K562 (cell line): ENCODE measurements at regions not wholly inside any gene's neighbourhood (a gene's known extent, or its start where the extent isn't known, plus 50 kb on each side); places are given as distances from the start of the nearest gene placed in this dataset.

Source experiments
- ATAC-seq: fragments of 200-7000 bp; cut with Tn5 transposase; 3 replicates; pipeline ENCODE4 v1.9.1; 2020; ENCODE audit warnings: moderate library complexity
- BruUV-seq: library from RNA; stranded (reverse); fragments of 400-500 nt; replicated peaks from 2 replicates; lab custom pipeline; 2021; lab: Mats Ljungman, UMichigan
- CTCF ChIA-PET: fragments of 300-600 bp; formaldehyde crosslinking; extraction: SDS; loops from one replicate; lab custom pipeline; 2021; ENCODE audit warnings: low intra/inter-chr PET ratio; lab: Yijun Ruan, JAX
- POLR2A ChIA-PET: fragments of 300-600, 350-650 bp; sonication (Branson Sonifier 250); formaldehyde crosslinking; extraction: SDS; loops from one replicate; lab custom pipeline; 2021; ENCODE audit warnings: antibody characterized with exemption, inconsistent platforms; lab: Yijun Ruan, JAX
- DNase-seq, 4 experiments: peaks; one replicate each; pipeline versions ENCODE4 v3.0.0 to v3.0.0-alpha.2; 2011 to 2018; ENCODE audit warnings: low spot score in 3 of 4, mixed read lengths in 3 of 4; ENCODE audit errors: extremely low read depth in 1 of 4
- FAIRE-seq: peaks from 2 replicates; lab custom pipeline; 2011; peaks lifted over from hg19 to GRCh38; lab: Jason Lieb, UNC
- H2AFZ ChIP-seq: 2 replicates; pipeline ENCODE4 v1.6.0; 2011; ENCODE audit warnings: low read depth, low read length, control low read depth, inconsistent platforms
- H3K27ac ChIP-seq: fragments of 200-600 bp; 3 replicates; pipeline ENCODE4 v1.8.0; 2011; ENCODE audit warnings: low read depth, mild to moderate bottlenecking, control low read depth, inconsistent platforms, low read length, moderate library complexity, mixed read lengths; ENCODE audit errors: extremely low read depth
- H3K27me3 ChIP-seq, 2 experiments: fragments of 300-600 bp in 1 of 2; 2 replicates in 1 of 2; 3 replicates in 1 of 2; pipeline versions ENCODE4 v1.6.0 to v1.8.0; 2011; ENCODE audit warnings: inconsistent platforms in 2 of 2, low read length in 2 of 2, mild to moderate bottlenecking in 1 of 2, mixed read lengths in 1 of 2, moderate library complexity in 1 of 2; ENCODE audit not compliant: control insufficient read depth in 2 of 2, insufficient read depth in 2 of 2
- H3K36me3 ChIP-seq: fragments of 300-600 bp; 3 replicates; pipeline ENCODE4 v1.8.0; 2011; ENCODE audit warnings: mild to moderate bottlenecking, low read length, inconsistent platforms; ENCODE audit not compliant: control insufficient read depth, insufficient read depth
- H3K4me1 ChIP-seq, 2 experiments: fragments of 200-600 bp in 1 of 2; replicated peaks in 1 of 2; 2 replicates in 1 of 2; 3 replicates in 1 of 2; pipeline versions ENCODE4 v1.5.1 to v1.8.0; 2011; ENCODE audit warnings: inconsistent platforms in 2 of 2, low read length in 2 of 2, mild to moderate bottlenecking in 1 of 2, mixed read lengths in 1 of 2, moderate library complexity in 1 of 2; ENCODE audit not compliant: control insufficient read depth in 2 of 2, insufficient read depth in 2 of 2
- H3K4me2 ChIP-seq: 2 replicates; pipeline ENCODE4 v1.6.1; 2011; ENCODE audit warnings: low read length, control low read depth, inconsistent platforms, mixed read lengths; ENCODE audit not compliant: insufficient read depth
- H3K4me3 ChIP-seq: fragments of 200-600 bp; sonication (generic), shearing (Covaris generic); 2 replicates; pipeline ENCODE4 v1.5.1; 2016; ENCODE audit warnings: control low read depth, inconsistent platforms
- H3K79me2 ChIP-seq: fragments of 200-600 bp; 3 replicates; pipeline ENCODE4 v1.8.0; 2011; ENCODE audit warnings: low read length, inconsistent platforms; ENCODE audit not compliant: control insufficient read depth, insufficient read depth
- H3K9ac ChIP-seq, 2 experiments: 2 replicates each; pipeline versions ENCODE4 v1.6.0 to v1.6.1; 2011; ENCODE audit warnings: low read depth in 2 of 2, low read length in 2 of 2, control low read depth in 1 of 2, inconsistent platforms in 1 of 2, mild to moderate bottlenecking in 1 of 2, mixed read lengths in 1 of 2; ENCODE audit not compliant: insufficient read depth in 1 of 2
- H3K9me1 ChIP-seq: one replicate; pipeline ENCODE4 v1.6.0; 2011; ENCODE audit warnings: inconsistent platforms, mild to moderate bottlenecking, low read length, moderate library complexity; ENCODE audit not compliant: control insufficient read depth, insufficient read depth
- H3K9me3 ChIP-seq: replicated peaks from 2 replicates; pipeline ENCODE4 v1.5.1; 2011; ENCODE audit warnings: low read depth, low read length, inconsistent platforms; ENCODE audit not compliant: control insufficient read depth, insufficient read depth
- H4K20me1 ChIP-seq: replicated peaks from 2 replicates; pipeline ENCODE4 v1.6.1; 2011; ENCODE audit warnings: low read length, inconsistent platforms, mixed read lengths; ENCODE audit not compliant: control insufficient read depth, insufficient read depth
- HSF4 ChIP-seq: fragments of 250-450 bp; sonication (Bioruptor Pico); IDR thresholded peaks from 2 replicates; pipeline ENCODE4 v2.1.2; 2022; ENCODE audit warnings: mild to moderate bottlenecking, moderate library complexity, borderline replicate concordance
- KLF10 ChIP-seq: fragments of 250-450 bp; sonication (Bioruptor Pico); IDR thresholded peaks from 2 replicates; pipeline ENCODE4 v1.6.1; 2021; ENCODE audit warnings: matching md5 sums
- MEF2A ChIP-seq: IDR thresholded peaks from 2 replicates; pipeline ENCODE4 v1.6.1; 2011; ENCODE audit warnings: low read depth, mild to moderate bottlenecking, low read length, moderate library complexity; ENCODE audit not compliant: control insufficient read depth
- WGBS: fragments of 100-300 bp; shearing (Covaris generic); methylation state at CpG from one replicate; pipeline ENCODE4 v1.1.6; 2016; ENCODE audit warnings: low coverage, mixed read lengths; ENCODE audit not compliant: insufficient coverage; ENCODE audit errors: missing lambda C conversion rate; 5-methylcytosine and 5-hydroxymethylcytosine counted together
- in situ Hi-C: fragments of 300-500 bp; cut with MboI; formaldehyde crosslinking; loops from 4 replicates; pipeline ENCODE4 v1.15.0; 2018; ENCODE audit warnings: inconsistent platforms, mixed read lengths
- intact Hi-C: fragments of 100-400 bp; cut with micrococcal nuclease; formaldehyde crosslinking; loops from 2 replicates; pipeline ENCODE4 v1.14.2; 2022
- TF ChIP-seq, protein P1 (sequence below): sonication (generic); formaldehyde crosslinking; IDR thresholded peaks from 2 replicates; pipeline ENCODE4 v1.8.0; 2022; ENCODE audit warnings: mild to moderate bottlenecking, missing genetic modification reagents
- TF ChIP-seq, protein P2 (sequence below): conservative IDR thresholded peaks from 2 replicates; pipeline ENCODE4 v1.6.1; 2011; ENCODE audit warnings: low read depth, mild to moderate bottlenecking, low read length; ENCODE audit not compliant: control insufficient read depth

- intact Hi-C loops = no loop called here
- CTCF ChIA-PET = no interaction called here
- Histone ChIP-seq H3K4me2 (no peak overlapping the region), H3K4me1 (no peaks in the 10 kb centered on the region), H3K79me2 (no peaks in the 10 kb centered on the region), H3K9ac (no peak overlapping the region), H2AFZ (no peak overlapping the region), H3K4me3 (no peak overlapping the region), H3K9me3 (peaks cover 2% of the 10 kb centered on the region; the same call in 1 of the 2 replicates), H3K27ac (no peak overlapping the region), H4K20me1 (no peaks in the 10 kb centered on the region), H3K36me3 (no peaks in the 10 kb centered on the region), H3K9me1 (no peaks in the 10 kb centered on the region), H3K27me3 (no peaks in the 10 kb centered on the region)
- WGBS = 9% methylated on average over 1 of the region's 1 CpG
- DNase-seq (no peak), ATAC-seq (no peak), FAIRE-seq (no peak)
- in situ Hi-C loops = no loop called here
- no TSS peak for BruUV-seq
- POLR2A ChIA-PET = no interaction called here
- TF ChIP-seq, protein P1, sequence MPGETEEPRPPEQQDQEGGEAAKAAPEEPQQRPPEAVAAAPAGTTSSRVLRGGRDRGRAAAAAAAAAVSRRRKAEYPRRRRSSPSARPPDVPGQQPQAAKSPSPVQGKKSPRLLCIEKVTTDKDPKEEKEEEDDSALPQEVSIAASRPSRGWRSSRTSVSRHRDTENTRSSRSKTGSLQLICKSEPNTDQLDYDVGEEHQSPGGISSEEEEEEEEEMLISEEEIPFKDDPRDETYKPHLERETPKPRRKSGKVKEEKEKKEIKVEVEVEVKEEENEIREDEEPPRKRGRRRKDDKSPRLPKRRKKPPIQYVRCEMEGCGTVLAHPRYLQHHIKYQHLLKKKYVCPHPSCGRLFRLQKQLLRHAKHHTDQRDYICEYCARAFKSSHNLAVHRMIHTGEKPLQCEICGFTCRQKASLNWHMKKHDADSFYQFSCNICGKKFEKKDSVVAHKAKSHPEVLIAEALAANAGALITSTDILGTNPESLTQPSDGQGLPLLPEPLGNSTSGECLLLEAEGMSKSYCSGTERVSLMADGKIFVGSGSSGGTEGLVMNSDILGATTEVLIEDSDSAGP = no peak
- TF ChIP-seq KLF10 (CRISPR knock-in tag) = no peak
- no peak for TF ChIP-seq HSF4 (CRISPR knock-in tag)
- TF ChIP-seq MEF2A = no peak
- TF ChIP-seq, protein P2, sequence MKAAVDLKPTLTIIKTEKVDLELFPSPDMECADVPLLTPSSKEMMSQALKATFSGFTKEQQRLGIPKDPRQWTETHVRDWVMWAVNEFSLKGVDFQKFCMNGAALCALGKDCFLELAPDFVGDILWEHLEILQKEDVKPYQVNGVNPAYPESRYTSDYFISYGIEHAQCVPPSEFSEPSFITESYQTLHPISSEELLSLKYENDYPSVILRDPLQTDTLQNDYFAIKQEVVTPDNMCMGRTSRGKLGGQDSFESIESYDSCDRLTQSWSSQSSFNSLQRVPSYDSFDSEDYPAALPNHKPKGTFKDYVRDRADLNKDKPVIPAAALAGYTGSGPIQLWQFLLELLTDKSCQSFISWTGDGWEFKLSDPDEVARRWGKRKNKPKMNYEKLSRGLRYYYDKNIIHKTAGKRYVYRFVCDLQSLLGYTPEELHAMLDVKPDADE = no peak
Measured at GRCh38 chr11:128187835-128188234, 399.5 kb downstream of the ETS1 start.
